ENCODE measurements at regions not wholly inside any gene's neighbourhood (a gene's known extent, or its start where the extent isn't known, plus 50 kb on each side); places are given as distances from the start of the nearest gene placed in this dataset.

GRCh38 chr6:8655670-8656454 lies 220.5 kb upstream of the SLC35B3 start:
- intact Hi-C loops (cut with DNase I) = no loop called here
- H3K4me3 ChIP-seq (replicated peaks in 1 of 3) = no peak overlapping the region
- TF ChIP-seq CTCF (IDR thresholded peaks at IDR 0.05) (no peak), POLR2A (IDR thresholded peaks at IDR 0.05) (no peak)
- WGBS, 2 donors = 82 to 90% methylated on average over 5 of the region's 5 CpGs
- no peaks in the 10 kb centered on the region for H3K27me3 ChIP-seq
- H3K9me3 ChIP-seq = no peaks in the 10 kb centered on the region
- no peak overlapping the region for H3K27ac ChIP-seq
- no peaks in the 10 kb centered on the region for H3K36me3 ChIP-seq
- DNase-seq = no peak
- H3K4me1 ChIP-seq = no peaks in the 10 kb centered on the region

GRCh38 chr6:8652710-8653109 lies 217.4 kb upstream of the SLC35B3 start:
- intact Hi-C loops (cut with DNase I) = no loop called here
- 65 to 76% methylated on average over 3 of the region's 3 CpGs for WGBS, 2 donors
- Histone ChIP-seq H3K27ac (no peak overlapping the region), H3K4me3 (replicated peaks in 1 of 3) (no peak overlapping the region), H3K27me3 (no peaks in the 10 kb centered on the region), H3K9me3 (no peaks in the 10 kb centered on the region), H3K4me1 (no peaks in the 10 kb centered on the region), H3K36me3 (no peaks in the 10 kb centered on the region)
- TF ChIP-seq CTCF (IDR thresholded peaks at IDR 0.05) = no peak
- no peak for TF ChIP-seq POLR2A (IDR thresholded peaks at IDR 0.05)
- DNase-seq = no peak

GRCh38 chr6:8651998-8652397 lies 216.7 kb upstream of the SLC35B3 start:
- Histone ChIP-seq H3K4me1 (no peaks in the 10 kb centered on the region), H3K27ac (no peak overlapping the region), H3K27me3 (no peaks in the 10 kb centered on the region), H3K4me3 (replicated peaks in 1 of 3) (no peak overlapping the region), H3K9me3 (no peaks in the 10 kb centered on the region), H3K36me3 (no peaks in the 10 kb centered on the region)
- TF ChIP-seq POLR2A (IDR thresholded peaks at IDR 0.05) (no peak), CTCF (IDR thresholded peaks at IDR 0.05) (no peak)
- intact Hi-C loops (cut with DNase I) = no loop called here
- DNase-seq = no peak
- 86 to 91% methylated on average over 4 of the region's 4 CpGs for WGBS, 2 donors

GRCh38 chr6:8645212-8645611 lies 209.9 kb upstream of the SLC35B3 start:
- Histone ChIP-seq H3K36me3 (no peaks in the 10 kb centered on the region), H3K27me3 (no peaks in the 10 kb centered on the region), H3K4me3 (replicated peaks in 1 of 3) (no peak overlapping the region), H3K9me3 (no peaks in the 10 kb centered on the region), H3K27ac (no peak overlapping the region), H3K4me1 (peaks cover 18 to 22% of the 10 kb centered on the region in 2 donors)
- no peak for DNase-seq
- TF ChIP-seq POLR2A (IDR thresholded peaks at IDR 0.05) = no peak
- intact Hi-C loops (cut with DNase I) = no loop called here
- 87 to 93% methylated on average over 3 of the region's 3 CpGs for WGBS, 2 donors

GRCh38 chr6:8644306-8644705 lies 209.0 kb upstream of the SLC35B3 start:
- Histone ChIP-seq H3K36me3 (no peaks in the 10 kb centered on the region), H3K4me1 (peaks cover 18 to 22% of the 10 kb centered on the region in 2 donors), H3K27me3 (no peaks in the 10 kb centered on the region), H3K4me3 (replicated peaks in 1 of 3) (no peak overlapping the region), H3K27ac (peak overlapping the region in 1 of 3 donors; percentile 88), H3K9me3 (no peaks in the 10 kb centered on the region)
- intact Hi-C loops (cut with DNase I) = no loop called here
- WGBS, 2 donors = 90 to 92% methylated on average over 6 of the region's 6 CpGs
- DNase-seq = no peak
- TF ChIP-seq CTCF (IDR thresholded peaks at IDR 0.05) = no peak
- TF ChIP-seq POLR2A (IDR thresholded peaks at IDR 0.05) = no peak
